Upper lobe of left lung (tissue), 6 donors: ENCODE measurements at regions not wholly inside any gene's neighbourhood (a gene's known extent, or its start where the extent isn't known, plus 50 kb on each side); places are given as distances from the start of the nearest gene placed in this dataset.

Experiments
- ATAC-seq, 2 donors: fragments of 200-7000 bp; cut with Tn5 transposase; one replicate each; pipeline ENCODE4 v1.9.1; 2022; ENCODE audit warnings: mild to moderate bottlenecking in 2 of 2, moderate library complexity in 2 of 2; ENCODE audit not compliant: low FRiP score in 2 of 2
- DNase-seq, 2 donors: peaks; one replicate each; pipeline ENCODE4 v3.0.0-alpha.2; 2019 to 2020
- H3K27ac ChIP-seq, 4 donors: fragments of 200-600 bp; sonication (generic); one replicate each; pipeline ENCODE4 v1.5.1; 2016 to 2019
- H3K27me3 ChIP-seq, 4 donors: fragments of 200-600 bp; sonication (generic); one replicate each; pipeline ENCODE4 v1.5.1; 2017 to 2019
- H3K36me3 ChIP-seq, 4 donors: fragments of 200-600 bp; sonication (generic); one replicate each; pipeline ENCODE4 v1.5.1; 2016 to 2019
- H3K4me1 ChIP-seq, 4 donors: fragments of 200-600 bp; sonication (generic); one replicate each; pipeline ENCODE4 v1.5.1; 2018 to 2019
- H3K4me3 ChIP-seq, 4 donors: fragments of 200-600 bp; sonication (generic); one replicate each; pipeline ENCODE4 v1.5.1; 2017 to 2019; ENCODE audit warnings: mild to moderate bottlenecking in 2 of 4, moderate library complexity in 1 of 4
- H3K9me3 ChIP-seq, 4 donors: fragments of 200-600 bp; sonication (generic); one replicate each; pipeline ENCODE4 v1.5.1; 2018 to 2019
- EP300 ChIP-seq, 4 donors: sonication (generic); formaldehyde crosslinking; IDR thresholded peaks; one replicate each; pipeline ENCODE4 v1.5.1; 2017; ENCODE audit warnings: antibody characterized with exemption in 4 of 4, control low read depth in 2 of 4
- POLR2A ChIP-seq, 4 donors: fragments of 450-650 bp; IDR thresholded peaks; one replicate each; pipeline ENCODE4 v1.5.1; 2016 to 2017; ENCODE audit warnings: antibody characterized with exemption in 4 of 4, mild to moderate bottlenecking in 2 of 4
- POLR2AphosphoS5 ChIP-seq, 2 donors: sonication (generic); formaldehyde crosslinking; IDR thresholded peaks; one replicate each; pipeline ENCODE4 v1.5.1; 2017; ENCODE audit warnings: antibody characterized with exemption in 2 of 2
- WGBS, 2 donors: methylation state at CpG; one replicate each; pipeline ENCODE4 v1.1.5; 2017 to 2018; 5-methylcytosine and 5-hydroxymethylcytosine counted together
- TF ChIP-seq, protein P1 (sequence below), 6 experiments: fragments of 450-650 bp in 4 of 6; fragments of 200-600 bp in 2 of 6; sonication (generic) in 2 of 6; IDR thresholded peaks; one replicate each; pipeline ENCODE4 v1.5.1; 2016 to 2019; ENCODE audit warnings: antibody characterized with exemption in 6 of 6
- donor health status: DM: no; HTN: no; CAD: no; lungs with moderate emphysema.
- donor health status: DM: no; HTN: yes; CAD: no; lungs with severe emphysema.

DNA sequence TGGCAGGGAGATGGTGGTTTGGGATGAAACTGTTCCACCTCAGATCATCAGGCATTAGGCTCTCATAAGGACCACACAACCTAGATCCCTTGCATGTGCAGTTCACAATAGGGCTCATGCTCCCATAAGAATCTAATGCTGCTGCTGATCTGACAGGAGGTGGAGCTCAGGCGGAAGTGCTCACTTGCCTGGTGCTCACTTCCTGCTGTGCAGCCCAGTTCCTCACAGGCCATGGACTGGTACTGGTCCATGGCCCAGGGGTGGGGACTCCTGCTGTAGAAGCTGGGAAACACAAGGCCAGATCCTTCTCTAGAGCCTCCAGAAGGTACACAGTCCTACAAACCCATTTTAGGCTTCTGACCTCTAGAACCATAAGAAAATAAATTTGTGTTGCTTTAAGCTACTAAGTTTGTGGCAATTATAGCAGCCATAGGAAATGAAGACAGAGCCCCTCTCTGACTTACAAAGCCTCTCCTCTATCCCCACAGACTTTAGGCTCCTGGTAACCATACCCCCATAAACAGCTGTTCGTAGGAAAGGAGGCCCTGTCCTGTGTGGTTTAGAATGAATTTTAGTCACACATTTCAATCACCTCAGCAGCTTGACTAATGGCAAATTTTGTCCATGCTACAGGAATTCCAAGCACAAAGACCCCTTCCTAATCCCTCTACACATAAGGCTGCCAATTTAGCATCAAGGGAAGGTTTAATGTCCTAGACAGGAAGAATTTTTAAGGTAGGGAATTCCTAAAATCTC, 206.1 kb upstream of the PHYHIPL start:
- WGBS, 2 donors = 79 to 100% methylated on average over 2 of the region's 2 CpGs
- Histone ChIP-seq H3K27me3 (no peaks in the 10 kb centered on the region), H3K4me3 (no peak overlapping the region), H3K27ac (no peak overlapping the region), H3K9me3 (no peaks in the 10 kb centered on the region), H3K36me3 (no peaks in the 10 kb centered on the region), H3K4me1 (no peaks in the 10 kb centered on the region)
- DNase-seq (no peak), ATAC-seq (no peak)
- TF ChIP-seq POLR2AphosphoS5 (IDR thresholded peaks at IDR 0.05) = no peak
- TF ChIP-seq, protein P1, sequence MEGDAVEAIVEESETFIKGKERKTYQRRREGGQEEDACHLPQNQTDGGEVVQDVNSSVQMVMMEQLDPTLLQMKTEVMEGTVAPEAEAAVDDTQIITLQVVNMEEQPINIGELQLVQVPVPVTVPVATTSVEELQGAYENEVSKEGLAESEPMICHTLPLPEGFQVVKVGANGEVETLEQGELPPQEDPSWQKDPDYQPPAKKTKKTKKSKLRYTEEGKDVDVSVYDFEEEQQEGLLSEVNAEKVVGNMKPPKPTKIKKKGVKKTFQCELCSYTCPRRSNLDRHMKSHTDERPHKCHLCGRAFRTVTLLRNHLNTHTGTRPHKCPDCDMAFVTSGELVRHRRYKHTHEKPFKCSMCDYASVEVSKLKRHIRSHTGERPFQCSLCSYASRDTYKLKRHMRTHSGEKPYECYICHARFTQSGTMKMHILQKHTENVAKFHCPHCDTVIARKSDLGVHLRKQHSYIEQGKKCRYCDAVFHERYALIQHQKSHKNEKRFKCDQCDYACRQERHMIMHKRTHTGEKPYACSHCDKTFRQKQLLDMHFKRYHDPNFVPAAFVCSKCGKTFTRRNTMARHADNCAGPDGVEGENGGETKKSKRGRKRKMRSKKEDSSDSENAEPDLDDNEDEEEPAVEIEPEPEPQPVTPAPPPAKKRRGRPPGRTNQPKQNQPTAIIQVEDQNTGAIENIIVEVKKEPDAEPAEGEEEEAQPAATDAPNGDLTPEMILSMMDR (IDR thresholded peaks at IDR 0.05) = no peak

DNA sequence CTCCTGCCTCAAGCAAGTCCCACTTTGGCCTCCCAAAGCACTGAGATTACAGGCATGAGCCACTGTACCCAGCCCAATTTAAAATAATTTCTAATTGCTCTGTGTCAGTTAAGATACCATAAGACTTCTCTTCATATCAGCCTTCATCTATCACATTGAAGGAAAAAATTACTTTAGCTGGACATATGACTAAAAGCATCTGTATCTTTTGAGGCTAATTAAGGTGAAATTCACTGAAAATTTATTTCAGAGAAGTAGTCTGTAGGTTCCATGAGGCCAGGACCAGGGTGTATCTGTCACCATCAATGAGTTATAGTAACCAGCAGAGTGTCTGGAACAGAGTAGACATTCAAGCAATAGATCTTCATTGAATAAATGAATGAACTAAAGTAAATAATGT, 205.2 kb upstream of the PHYHIPL start:
- no peak overlapping the region for H3K27ac ChIP-seq
- ATAC-seq = no peak
- no peak overlapping the region for H3K4me3 ChIP-seq

DNA sequence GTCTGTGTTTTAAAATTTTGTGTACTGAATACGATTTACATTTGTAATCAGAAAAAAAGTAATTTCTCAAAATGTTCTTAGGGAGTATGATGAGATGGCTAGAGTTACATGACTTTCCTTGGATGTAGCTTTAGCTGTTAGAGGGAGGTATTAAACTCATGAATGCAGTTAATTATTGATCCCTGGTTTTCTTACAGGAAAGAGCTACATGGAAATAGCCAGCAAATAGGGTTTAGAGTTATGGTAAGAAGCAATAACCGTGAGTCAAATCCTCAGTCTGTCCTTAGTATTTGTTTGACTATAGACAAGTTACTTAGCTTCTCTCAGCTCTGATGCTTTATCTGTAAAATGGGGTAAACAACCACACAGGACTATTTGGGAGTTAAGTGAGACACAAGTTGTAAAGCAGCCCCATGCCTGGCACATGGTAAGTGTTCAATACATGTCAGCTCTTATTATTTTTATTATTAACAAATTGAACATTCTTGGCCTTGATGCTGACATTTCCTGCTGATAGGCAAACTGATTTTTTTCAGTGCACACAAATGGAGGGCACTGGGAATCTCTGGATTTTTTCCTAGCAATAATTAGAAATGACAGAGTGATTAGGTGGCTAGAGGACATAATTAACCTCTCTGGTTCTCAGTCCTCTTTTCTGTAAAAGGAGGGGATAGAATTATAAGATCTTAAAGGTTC, 204.5 kb upstream of the PHYHIPL start:
- H3K9me3 ChIP-seq = no peaks in the 10 kb centered on the region
- DNase-seq (no peak), ATAC-seq (no peak)
- no peaks in the 10 kb centered on the region for H3K4me1 ChIP-seq
- no peak overlapping the region for H3K27ac ChIP-seq
- H3K36me3 ChIP-seq = no peaks in the 10 kb centered on the region
- no peaks in the 10 kb centered on the region for H3K27me3 ChIP-seq
- no peak overlapping the region for H3K4me3 ChIP-seq
- TF ChIP-seq, protein P1 (IDR thresholded peaks at IDR 0.05) = no peak
- TF ChIP-seq POLR2AphosphoS5 (IDR thresholded peaks at IDR 0.05) (no peak), POLR2A (IDR thresholded peaks at IDR 0.05) (no peak), EP300 (IDR thresholded peaks at IDR 0.05) (no peak)
- WGBS, 2 donors = 61 to 70% methylated on average over 2 of the region's 2 CpGs

More for the DNA sequence above, 205.2 kb upstream of the PHYHIPL start:
- Histone ChIP-seq H3K4me1 (no peaks in the 10 kb centered on the region), H3K9me3 (no peaks in the 10 kb centered on the region), H3K36me3 (no peaks in the 10 kb centered on the region), H3K27me3 (no peaks in the 10 kb centered on the region)
- TF ChIP-seq EP300 (IDR thresholded peaks at IDR 0.05) = no peak
- no peak for TF ChIP-seq POLR2A (IDR thresholded peaks at IDR 0.05)
- TF ChIP-seq POLR2AphosphoS5 (IDR thresholded peaks at IDR 0.05) = no peak
- TF ChIP-seq, protein P1 (IDR thresholded peaks at IDR 0.05) = no peak
- no peak for DNase-seq

DNA sequence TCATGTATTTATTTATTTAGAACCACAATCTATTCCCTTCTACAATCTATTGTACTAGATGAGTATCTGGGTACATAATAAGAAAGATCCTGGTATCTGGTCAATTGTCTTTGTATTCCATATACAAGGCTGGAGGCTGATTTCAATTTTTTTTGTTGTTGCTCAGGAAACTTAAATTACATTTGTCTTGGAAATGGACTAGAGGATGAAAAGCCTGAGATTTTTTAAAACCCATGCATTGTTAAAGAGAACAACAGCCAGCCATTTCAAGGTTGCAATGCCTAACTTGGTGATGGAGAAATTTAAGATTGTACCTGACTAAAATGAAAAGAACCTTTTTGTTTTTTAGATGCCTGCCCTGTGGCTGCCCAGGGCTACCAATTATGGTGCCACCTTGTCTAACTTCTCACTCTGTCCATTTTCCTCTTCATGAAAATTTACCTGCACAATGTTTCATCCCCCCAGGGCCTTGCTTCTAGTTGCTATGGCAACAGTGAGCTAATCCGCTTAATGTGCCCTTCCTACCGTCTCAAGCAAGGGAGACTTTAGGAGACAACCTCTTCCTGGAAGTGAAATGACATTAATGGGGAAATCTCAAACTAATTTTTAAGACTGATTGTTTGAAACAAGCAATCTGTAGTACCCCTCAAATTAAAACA, 203.7 kb upstream of the PHYHIPL start:
- 71 to 76% methylated on average over 2 of the region's 2 CpGs for WGBS, 2 donors
- Histone ChIP-seq H3K9me3 (no peaks in the 10 kb centered on the region), H3K4me3 (no peak overlapping the region), H3K36me3 (no peaks in the 10 kb centered on the region), H3K27me3 (no peaks in the 10 kb centered on the region), H3K27ac (no peak overlapping the region), H3K4me1 (no peaks in the 10 kb centered on the region)
- no peak for ATAC-seq
- no peak for DNase-seq
- TF ChIP-seq, protein P1 (IDR thresholded peaks at IDR 0.05) = no peak
- TF ChIP-seq POLR2A (IDR thresholded peaks at IDR 0.05) (no peak), EP300 (IDR thresholded peaks at IDR 0.05) (no peak), POLR2AphosphoS5 (IDR thresholded peaks at IDR 0.05) (no peak)
